ENCODE measurements at regions not wholly inside any gene's neighbourhood (a gene's known extent, or its start where the extent isn't known, plus 50 kb on each side); places are given as distances from the start of the nearest gene placed in this dataset.

- no peak for DNase-seq
Observed at GRCh38 chr17:62913991-62914570, 52.0 kb upstream of the TANC2 start.

- DNase-seq, result no peak
Observed at GRCh38 chr17:62912363-62912762, 53.7 kb upstream of the TANC2 start.

DNA sequence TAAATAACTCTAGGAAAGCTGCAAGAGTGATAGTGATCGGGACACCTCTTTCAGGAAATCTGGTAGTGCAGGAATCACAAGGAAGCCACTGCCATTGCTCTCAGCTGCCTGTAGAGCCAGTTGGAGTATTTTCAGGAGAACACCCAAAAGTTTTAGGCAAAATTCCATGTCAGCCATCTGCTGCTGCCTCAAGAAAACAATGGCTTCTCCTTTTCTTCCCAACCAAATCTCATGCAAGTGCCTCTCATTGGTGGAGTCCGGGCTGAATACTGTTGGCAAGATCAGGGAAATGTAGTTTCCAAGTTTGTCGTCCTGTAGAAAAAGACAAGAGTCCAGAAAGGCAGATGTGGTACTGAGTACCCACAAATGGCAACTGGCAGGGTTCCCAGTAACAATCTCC is 54.9 kb upstream of the TANC2 start:
- no peak for DNase-seq

- DNase-seq, result no peak
Observed at GRCh38 chr17:62910277-62910676, 55.8 kb upstream of the TANC2 start.

GRCh38 chr17:62907961-62908360 is 58.1 kb upstream of the TANC2 start:
- no peak for DNase-seq

DNA sequence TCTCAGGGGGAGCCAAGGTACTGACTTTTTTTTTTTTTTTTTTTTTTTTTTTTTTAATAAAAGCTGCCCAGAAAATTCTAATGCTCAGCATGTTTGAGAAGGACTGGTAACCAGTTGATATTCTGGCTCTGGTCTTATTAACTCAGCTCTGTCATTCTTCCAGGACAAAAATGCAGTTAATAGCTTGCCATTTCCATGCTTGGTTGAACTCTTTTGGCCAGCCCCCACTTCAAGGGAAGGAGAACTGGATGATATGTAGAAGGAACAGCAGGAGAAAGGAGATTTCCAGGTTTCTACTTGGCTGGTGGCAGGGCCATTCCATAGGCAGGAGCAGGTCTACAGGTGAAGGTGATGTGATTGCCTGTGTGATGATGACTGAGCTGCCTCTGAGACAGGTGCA is 59.2 kb upstream of the TANC2 start:
- DNase-seq, result no peak

GRCh38 chr17:62905233-62905632 is 60.8 kb upstream of the TANC2 start:
- no peak for DNase-seq

DNA sequence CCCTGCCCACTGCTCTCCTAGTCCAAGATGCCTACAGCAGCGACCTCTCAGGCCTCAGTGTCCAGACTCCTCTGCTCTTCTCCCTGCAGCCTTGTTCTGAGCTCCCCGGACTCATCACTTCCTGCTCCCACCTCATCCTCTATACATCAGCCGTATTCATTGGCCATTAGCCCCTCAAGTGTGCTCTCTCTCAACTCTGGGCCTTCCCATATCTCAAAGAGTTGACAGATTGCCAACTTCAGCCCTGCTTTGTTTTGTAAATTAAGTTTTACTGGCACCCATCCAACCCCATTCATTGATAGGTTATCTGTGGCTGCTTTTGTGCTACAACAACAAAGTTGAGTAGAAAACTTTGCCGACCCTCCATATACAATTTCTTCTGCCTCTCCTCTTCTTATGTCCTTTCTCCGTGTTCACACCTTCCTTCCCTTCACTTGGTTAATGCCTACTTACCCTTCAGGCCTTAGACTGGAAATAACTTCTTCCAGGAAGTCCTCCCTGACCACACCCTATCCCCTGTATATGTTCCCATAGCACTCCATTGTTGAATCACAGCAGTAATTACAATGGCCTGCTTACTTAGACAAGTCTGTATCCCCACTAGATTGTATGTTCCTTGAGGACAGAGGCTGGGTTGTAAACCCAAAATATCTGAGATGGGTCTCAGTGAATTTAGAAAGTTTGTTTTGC is 63.4 kb upstream of the TANC2 start:
- no peak for DNase-seq

GRCh38 chr17:62901544-62901943 is 64.5 kb upstream of the TANC2 start:
- DNase-seq, result no peak

DNA sequence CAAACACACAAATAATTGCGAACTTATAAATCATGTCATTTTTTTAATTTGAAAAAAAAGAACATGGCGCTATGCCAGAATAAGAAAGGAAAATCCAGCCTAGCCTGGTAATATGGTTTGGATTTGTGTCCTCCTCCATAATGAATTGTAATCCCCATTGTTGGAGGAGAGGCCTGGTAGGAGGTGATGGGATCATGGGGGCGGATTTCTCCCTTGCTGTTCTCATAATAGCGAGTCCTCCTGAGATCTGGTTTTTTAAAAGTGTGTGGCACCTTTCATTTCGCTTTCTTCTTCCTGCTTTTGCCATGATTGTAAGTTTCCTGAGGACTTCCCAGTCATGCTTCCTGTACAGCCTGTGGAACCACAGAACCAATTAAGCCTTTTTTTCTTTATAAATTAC is 65.9 kb upstream of the TANC2 start:
- no peak for DNase-seq

GRCh38 chr17:62899361-62899760 is 66.7 kb upstream of the TANC2 start:
- no peak for DNase-seq

GRCh38 chr17:62898239-62898864 is 67.7 kb upstream of the TANC2 start:
- DNase-seq, result no peak

DNA sequence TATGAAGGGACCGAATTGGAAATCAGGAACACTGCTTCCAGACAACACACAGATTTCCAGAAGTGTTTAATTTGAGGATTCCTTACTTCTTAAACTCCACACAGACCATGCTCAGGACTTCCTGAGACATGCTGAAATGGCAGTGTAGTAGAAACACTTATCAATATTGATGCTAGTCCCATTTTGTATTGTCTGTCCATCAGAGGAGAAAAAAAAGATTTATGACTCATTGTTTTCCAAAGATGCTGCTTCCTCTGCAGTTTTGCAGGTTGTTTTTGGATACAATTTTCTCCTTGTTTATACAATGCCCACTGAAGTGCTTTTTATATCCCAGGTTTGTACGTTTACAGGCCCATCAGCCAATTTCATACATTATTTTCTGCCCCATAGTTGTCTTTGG is 68.3 kb upstream of the TANC2 start:
- DNase-seq, result no peak

DNA sequence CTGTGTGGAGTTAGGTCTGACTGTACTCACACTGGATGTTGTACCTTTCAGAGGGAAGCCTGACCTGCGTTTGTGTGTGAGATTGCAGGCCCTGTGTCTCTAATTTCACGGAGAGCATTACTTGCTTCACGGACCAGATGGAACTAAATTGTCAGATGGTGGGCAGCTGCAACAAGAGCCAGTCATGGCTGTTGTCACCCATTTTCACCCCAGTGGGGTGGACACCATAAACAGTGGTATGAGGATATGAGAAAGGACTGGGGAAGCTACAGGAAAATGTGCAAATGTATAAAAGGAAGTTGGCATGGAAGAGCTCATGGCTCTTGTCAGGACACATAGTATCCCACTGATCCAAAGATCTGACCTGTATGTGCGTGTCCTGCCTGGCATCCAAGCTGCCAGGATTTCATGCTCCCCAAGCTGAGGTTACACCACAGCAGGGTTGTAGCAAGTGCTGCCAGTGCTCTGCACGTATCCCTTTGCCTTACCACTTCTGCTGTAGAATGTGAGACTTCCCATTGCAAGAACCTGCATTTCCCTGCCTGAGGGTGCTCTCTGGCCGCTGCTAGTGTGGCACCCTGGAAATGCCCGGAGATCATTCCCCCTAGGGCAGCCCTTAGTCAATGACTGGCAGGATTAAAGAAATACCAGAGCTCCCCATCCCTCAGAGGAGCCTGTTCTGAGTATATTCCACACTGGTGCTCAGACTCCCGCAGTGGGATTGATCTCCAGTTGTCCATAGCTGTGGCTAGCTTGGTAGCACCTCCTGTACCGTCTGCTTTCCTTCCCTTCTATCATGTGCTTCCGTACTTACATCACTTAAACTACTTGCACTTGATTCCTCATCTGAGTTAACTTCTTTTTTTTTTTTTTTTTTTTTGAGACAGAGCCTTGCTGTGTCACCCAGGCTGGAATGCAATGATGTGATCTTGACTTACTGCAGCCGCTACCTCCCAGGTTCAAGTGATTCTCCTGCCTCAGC is 70.4 kb upstream of the TANC2 start:
- no peak for DNase-seq

- DNase-seq, result no peak
Observed at GRCh38 chr17:62892870-62893338, 73.1 kb upstream of the TANC2 start.

DNA sequence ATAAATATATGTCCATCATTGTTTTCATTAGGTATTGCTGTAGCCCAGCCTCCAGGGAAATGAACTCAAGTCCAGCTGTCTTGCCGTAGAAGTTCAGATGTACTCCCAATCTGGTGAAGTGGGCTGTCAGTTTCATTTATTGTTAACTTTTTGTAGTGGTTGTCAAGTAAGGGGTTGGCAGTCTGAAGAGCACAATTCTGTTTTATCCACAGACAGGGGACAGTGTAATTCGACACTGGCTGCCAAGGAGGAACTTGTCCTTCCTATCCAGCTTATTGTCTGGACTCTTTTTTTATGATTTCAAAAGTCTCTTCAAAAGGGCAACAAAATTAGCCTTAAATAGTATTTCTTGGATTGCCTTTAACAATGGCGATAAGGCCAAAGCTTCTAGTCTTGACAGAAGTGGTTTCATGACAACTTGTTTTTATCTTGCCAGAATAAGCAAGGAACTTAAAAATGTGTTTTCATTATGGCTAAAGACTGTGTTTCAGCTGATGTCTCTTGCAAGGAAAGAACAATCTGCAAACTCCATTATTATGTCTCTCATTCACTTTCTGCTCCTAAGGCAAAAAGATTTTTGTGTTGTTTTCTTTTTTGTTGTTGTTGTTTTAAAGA is 73.9 kb upstream of the TANC2 start:
- no peak for DNase-seq

DNA sequence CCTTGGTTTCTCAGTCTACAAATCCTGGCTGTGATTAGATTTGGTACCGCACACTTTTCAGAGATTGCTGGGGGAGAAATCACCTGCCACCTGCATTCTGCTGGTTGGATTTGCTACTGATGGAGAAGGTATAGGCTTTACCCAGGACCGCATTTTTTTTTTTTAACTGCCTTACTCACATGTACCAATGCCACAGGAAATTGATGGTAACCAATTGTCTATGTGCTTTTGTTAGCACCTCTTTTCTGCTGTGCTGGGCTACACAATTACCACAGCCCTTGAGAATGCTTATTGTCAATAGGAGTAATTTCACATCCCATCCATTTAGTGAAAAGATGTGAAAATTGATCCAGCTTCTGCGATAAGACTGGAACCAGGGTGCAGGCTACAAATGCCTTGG is 74.4 kb upstream of the TANC2 start:
- no peak for DNase-seq

- DNase-seq, result no peak
Observed at GRCh38 chr17:62888765-62889164, 77.3 kb upstream of the TANC2 start.

GRCh38 chr17:62888148-62888547 is 77.9 kb upstream of the TANC2 start:
- no peak for DNase-seq

DNA sequence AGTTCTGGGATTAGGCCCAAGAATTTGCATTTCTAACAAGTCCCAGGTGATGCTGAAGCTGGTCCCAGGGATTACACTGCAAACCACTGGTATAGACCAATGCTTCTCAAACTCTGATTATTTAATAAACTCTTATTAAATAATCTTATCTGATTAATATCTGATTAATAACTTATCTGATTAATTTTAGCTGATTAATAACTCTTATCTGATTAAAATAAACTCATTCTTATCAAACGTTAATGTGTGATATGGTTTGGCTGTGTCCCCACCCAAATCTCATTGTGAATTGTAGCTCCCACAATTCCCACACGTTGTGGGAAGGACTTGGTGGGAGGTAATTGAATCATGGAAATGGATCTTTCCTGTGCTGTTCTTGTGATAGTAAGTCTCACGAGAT is 78.6 kb upstream of the TANC2 start:
- no peak for DNase-seq

DNA sequence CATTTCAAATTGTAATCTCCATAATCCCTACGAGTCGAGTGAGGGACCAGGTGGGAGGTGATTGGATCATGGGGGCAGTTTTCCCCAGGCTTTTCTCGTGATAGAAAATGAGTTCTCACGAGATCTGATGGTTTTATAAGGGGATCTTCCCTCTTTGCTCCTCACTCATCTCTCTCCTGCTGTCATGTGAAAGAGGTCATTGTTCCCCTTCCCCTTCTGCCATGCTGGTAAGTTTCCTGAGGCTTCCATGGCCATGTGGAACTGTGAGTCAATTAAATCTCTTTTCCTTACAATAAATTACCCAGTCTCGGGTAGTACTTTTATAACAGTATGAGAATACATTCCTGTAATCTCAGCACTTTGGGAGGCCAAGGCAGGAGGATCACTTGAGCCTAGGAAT is 76.7 kb upstream of the MARCHF10 start:
- no peak for DNase-seq

GRCh38 chr17:62882878-62883277 is 74.8 kb upstream of the MARCHF10 start:
- no peak for DNase-seq

GRCh38 chr17:62882284-62882683 is 74.2 kb upstream of the MARCHF10 start:
- no peak for DNase-seq
